Ishikawa (cell line): ENCODE measurements at regions not wholly inside any gene's neighbourhood (a gene's known extent, or its start where the extent isn't known, plus 50 kb on each side); places are given as distances from the start of the nearest gene placed in this dataset.

ENCODE experiments used
- CEBPB ChIP-seq: IDR thresholded peaks from 2 replicates; pipeline ENCODE4 v1.6.1; 2012
- MAX ChIP-seq: IDR thresholded peaks from 2 replicates; pipeline ENCODE4 v1.6.1; 2012
- RAD21 ChIP-seq: IDR thresholded peaks from 2 replicates; pipeline ENCODE4 v1.6.1; 2012; ENCODE audit warnings: low read depth
- TAF1 ChIP-seq: IDR thresholded peaks from 2 replicates; pipeline ENCODE4 v1.6.1; 2012; ENCODE audit warnings: low read depth, mild to moderate bottlenecking
- TCF12 ChIP-seq: IDR thresholded peaks from 2 replicates; pipeline ENCODE4 v1.6.1; 2012; ENCODE audit warnings: low read depth
- YY1 ChIP-seq: IDR thresholded peaks from 2 replicates; pipeline ENCODE4 v1.6.1; 2012; ENCODE audit warnings: low read depth

GRCh38 chr18:65568866-65569265 lies 181.9 kb upstream of the CDH7 start:
- TF ChIP-seq CEBPB (no peak), YY1 (no peak), RAD21 (no peak), TCF12 (no peak), TAF1 (no peak), MAX (no peak)
